Erythroblast (primary cell): ENCODE measurements at regions not wholly inside any gene's neighbourhood (a gene's known extent, or its start where the extent isn't known, plus 50 kb on each side); places are given as distances from the start of the nearest gene placed in this dataset.

Experiments
- GATA1 ChIP-seq: IDR thresholded peaks from 2 replicates; pipeline ENCODE4 v1.6.1; 2011; ENCODE audit warnings: low read depth, mild to moderate bottlenecking, control low read depth, low read length, moderate library complexity
- POLR2A ChIP-seq: IDR thresholded peaks from 2 replicates; pipeline ENCODE4 v1.6.1; 2011; ENCODE audit warnings: mild to moderate bottlenecking, low read length

GRCh38 chr4:8790749-8791148 lies 80.9 kb downstream of the HMX1 start:
- no peak for TF ChIP-seq POLR2A
- TF ChIP-seq GATA1, result no peak
